ENCODE measurements at regions not wholly inside any gene's neighbourhood (a gene's known extent, or its start where the extent isn't known, plus 50 kb on each side); places are given as distances from the start of the nearest gene placed in this dataset.

- TF ChIP-seq CTCF (IDR thresholded peaks at IDR 0.05) (no peak), POLR2A (IDR thresholded peaks at IDR 0.05) (no peak), POLR2AphosphoS5 (IDR thresholded peaks at IDR 0.05; ENCODE audit: insufficient read depth in 1 of 2, low read depth in 1 of 2) (no peak)
Measured at GRCh38 chr11:114813189-114813718, 134.9 kb downstream of the NXPE2 start.
